Osteoblast (primary cell): ENCODE measurements at regions not wholly inside any gene's neighbourhood (a gene's known extent, or its start where the extent isn't known, plus 50 kb on each side); places are given as distances from the start of the nearest gene placed in this dataset.

Experiments
- DNase-seq: peaks from one replicate; pipeline ENCODE4 v3.0.0; 2011; ENCODE audit warnings: low spot score, mixed read lengths; ENCODE audit not compliant: insufficient read length; ENCODE audit errors: missing footprints
- H2AFZ ChIP-seq: 2 replicates; pipeline ENCODE4 v1.6.0; 2011; ENCODE audit warnings: mild to moderate bottlenecking, low read length
- H3K27ac ChIP-seq: 2 replicates; pipeline ENCODE4 v1.5.1; 2011; ENCODE audit warnings: mild to moderate bottlenecking, low read depth, low read length, moderate library complexity
- H3K27me3 ChIP-seq: 2 replicates; pipeline ENCODE4 v1.6.0; 2012; ENCODE audit warnings: mild to moderate bottlenecking, control low read depth, inconsistent platforms, low read length, moderate library complexity; ENCODE audit not compliant: insufficient read depth
- H3K36me3 ChIP-seq: 2 replicates; pipeline ENCODE4 v1.5.1; 2011; ENCODE audit warnings: mild to moderate bottlenecking, low read length, control low read depth, moderate library complexity; ENCODE audit not compliant: insufficient read depth
- H3K4me1 ChIP-seq: 2 replicates; pipeline ENCODE4 v1.5.1; 2011; ENCODE audit warnings: mild to moderate bottlenecking, low read length, control low read depth, moderate library complexity; ENCODE audit not compliant: insufficient read depth
- H3K4me2 ChIP-seq: 2 replicates; pipeline ENCODE4 v1.6.0; 2011; ENCODE audit warnings: mild to moderate bottlenecking, low read length; ENCODE audit not compliant: insufficient read depth
- H3K4me3 ChIP-seq: fragments of 200-600 bp; sonication (generic); 3 replicates; pipeline ENCODE4 v1.5.1; 2012; ENCODE audit warnings: mild to moderate bottlenecking, low read length, inconsistent platforms; ENCODE audit not compliant: insufficient read depth
- H3K79me2 ChIP-seq: 2 replicates; pipeline ENCODE4 v1.6.0; 2012; ENCODE audit warnings: mild to moderate bottlenecking, low read length, control low read depth, inconsistent platforms; ENCODE audit not compliant: insufficient read depth
- H3K9me3 ChIP-seq: 2 replicates; pipeline ENCODE4 v1.5.1; 2011; ENCODE audit warnings: low read depth, low read length, control low read depth
- H4K20me1 ChIP-seq: 2 replicates; pipeline ENCODE4 v1.6.0; 2012; ENCODE audit warnings: mild to moderate bottlenecking, low read length, control low read depth; ENCODE audit not compliant: insufficient read depth
- TF ChIP-seq, protein P1 (sequence below): IDR thresholded peaks from 2 replicates; pipeline ENCODE4 v1.5.1; 2011; ENCODE audit warnings: mild to moderate bottlenecking, low read depth, low read length, moderate library complexity; ENCODE audit errors: extremely low read depth

DNA sequence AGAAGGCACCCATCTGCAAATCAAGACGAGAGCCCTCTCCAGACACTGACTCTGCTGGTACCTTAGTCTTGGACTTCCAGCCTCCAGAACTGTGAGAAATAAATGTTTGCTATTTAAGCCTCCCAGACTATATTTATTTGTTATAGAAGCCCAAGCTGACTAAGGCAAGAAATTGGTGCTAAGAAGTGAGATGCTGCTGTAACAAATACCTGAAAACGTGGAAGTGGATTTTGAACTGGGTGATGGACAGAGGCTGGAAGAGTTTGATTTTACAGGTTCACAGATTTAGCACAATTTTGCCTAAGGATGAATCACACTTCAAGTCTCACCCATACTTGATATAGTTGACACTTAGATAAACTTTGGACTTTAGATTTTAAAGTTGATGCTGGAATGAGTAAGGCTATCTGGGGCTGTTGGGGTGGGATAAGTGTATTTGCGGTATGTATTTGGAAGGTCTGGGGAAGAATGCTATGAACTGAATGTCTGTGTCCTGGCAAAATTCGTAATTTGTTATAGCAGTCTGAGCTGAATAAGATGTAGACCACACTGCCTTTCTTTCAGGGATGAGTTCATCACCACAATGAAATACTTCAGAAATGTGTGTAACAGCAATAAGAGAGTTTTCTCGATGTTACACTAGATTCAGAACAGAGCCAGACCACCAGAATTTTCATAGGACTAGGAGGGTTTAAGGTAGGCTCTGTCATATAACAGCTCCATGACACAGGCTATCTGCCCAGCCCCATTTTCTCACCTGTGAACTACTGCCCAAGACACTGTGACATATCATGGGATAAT, 120.5 kb upstream of the LMCD1 start:
- Histone ChIP-seq H3K4me2 (no peak overlapping the region), H3K27ac (no peak overlapping the region), H3K9me3 (no peaks in the 10 kb centered on the region), H3K79me2 (no peaks in the 10 kb centered on the region), H3K4me1 (peaks cover 3% of the 10 kb centered on the region), H2AFZ (no peak overlapping the region), H3K27me3 (peaks cover 38% of the 10 kb centered on the region), H3K4me3 (no peak overlapping the region), H3K36me3 (no peaks in the 10 kb centered on the region), H4K20me1 (no peaks in the 10 kb centered on the region)
- TF ChIP-seq, protein P1, sequence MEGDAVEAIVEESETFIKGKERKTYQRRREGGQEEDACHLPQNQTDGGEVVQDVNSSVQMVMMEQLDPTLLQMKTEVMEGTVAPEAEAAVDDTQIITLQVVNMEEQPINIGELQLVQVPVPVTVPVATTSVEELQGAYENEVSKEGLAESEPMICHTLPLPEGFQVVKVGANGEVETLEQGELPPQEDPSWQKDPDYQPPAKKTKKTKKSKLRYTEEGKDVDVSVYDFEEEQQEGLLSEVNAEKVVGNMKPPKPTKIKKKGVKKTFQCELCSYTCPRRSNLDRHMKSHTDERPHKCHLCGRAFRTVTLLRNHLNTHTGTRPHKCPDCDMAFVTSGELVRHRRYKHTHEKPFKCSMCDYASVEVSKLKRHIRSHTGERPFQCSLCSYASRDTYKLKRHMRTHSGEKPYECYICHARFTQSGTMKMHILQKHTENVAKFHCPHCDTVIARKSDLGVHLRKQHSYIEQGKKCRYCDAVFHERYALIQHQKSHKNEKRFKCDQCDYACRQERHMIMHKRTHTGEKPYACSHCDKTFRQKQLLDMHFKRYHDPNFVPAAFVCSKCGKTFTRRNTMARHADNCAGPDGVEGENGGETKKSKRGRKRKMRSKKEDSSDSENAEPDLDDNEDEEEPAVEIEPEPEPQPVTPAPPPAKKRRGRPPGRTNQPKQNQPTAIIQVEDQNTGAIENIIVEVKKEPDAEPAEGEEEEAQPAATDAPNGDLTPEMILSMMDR: no peak
- no peak for DNase-seq

DNA sequence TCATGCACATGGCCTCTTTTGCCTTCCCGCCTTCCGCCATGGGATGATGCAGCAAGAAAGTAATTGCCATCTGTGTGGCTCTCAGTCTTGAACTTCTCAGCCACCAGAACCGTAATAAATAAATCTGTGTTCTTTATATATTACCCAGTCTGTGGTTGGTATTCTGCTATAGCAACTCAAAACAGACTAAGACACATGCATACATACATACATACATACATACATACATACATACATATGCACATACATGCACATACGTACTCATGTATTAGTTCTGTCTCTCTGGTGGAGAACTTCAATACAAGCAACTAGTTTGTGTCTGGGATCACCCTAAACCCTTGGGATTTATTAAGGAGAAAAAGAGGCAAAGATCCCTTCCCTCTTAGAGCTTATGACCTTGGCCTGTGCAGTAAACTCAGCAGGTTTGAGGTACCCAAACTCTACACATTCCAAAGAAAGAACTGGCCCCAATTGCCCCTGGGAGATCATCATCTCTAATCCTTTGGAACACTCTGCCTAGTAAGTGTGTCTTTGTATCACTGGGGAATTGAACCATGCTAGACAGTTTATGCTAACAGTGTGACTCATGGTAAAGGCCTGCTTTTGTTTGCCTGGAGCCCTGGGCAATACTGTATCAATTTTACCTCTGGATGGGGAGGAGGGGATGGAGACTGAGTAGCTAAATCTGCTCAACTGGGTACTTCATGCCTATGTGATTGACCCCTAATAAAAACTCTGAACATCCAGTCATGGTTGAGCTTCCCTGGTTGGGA, 115.6 kb upstream of the LMCD1 start:
- no peak overlapping the region for H3K27ac ChIP-seq
- DNase-seq: no peak
- H4K20me1 ChIP-seq: no peaks in the 10 kb centered on the region
- H3K4me2 ChIP-seq: no peak overlapping the region
- no peaks in the 10 kb centered on the region for H3K9me3 ChIP-seq
- H3K4me1 ChIP-seq: peaks cover 3% of the 10 kb centered on the region
- no peak overlapping the region for H2AFZ ChIP-seq
- H3K4me3 ChIP-seq: no peak overlapping the region
- no peaks in the 10 kb centered on the region for H3K36me3 ChIP-seq
- peaks cover 25% of the 10 kb centered on the region for H3K27me3 ChIP-seq
- TF ChIP-seq, protein P1: no peak
- no peaks in the 10 kb centered on the region for H3K79me2 ChIP-seq

DNA sequence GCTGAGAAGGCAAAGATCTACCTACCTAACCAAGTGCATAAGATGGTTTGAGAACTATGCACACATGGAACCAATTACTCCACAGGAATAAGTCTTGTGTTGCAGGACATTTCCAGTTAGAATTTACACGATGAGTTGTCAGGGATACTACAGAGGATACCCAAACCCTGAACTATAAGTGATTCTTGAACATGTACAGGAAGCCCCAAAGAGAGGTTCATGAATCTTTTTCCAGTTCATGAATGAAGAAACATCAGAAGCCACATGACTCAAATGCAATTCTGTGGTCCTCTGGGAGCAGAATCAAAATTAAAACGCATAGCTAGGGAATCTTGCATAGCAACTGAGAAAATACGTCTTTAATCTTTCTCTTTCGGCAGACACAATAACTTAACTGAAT, 114.1 kb upstream of the LMCD1 start:
- H3K4me3 ChIP-seq: no peak overlapping the region
- H3K9me3 ChIP-seq: no peaks in the 10 kb centered on the region
- no peak overlapping the region for H3K27ac ChIP-seq
- H3K36me3 ChIP-seq: no peaks in the 10 kb centered on the region
- DNase-seq: no peak
- H3K4me1 ChIP-seq: peaks cover 3% of the 10 kb centered on the region
- H3K4me2 ChIP-seq: no peak overlapping the region
- H3K79me2 ChIP-seq: no peaks in the 10 kb centered on the region
- H3K27me3 ChIP-seq: peaks cover 17% of the 10 kb centered on the region
- TF ChIP-seq, protein P1: no peak
- H2AFZ ChIP-seq: no peak overlapping the region
- H4K20me1 ChIP-seq: no peaks in the 10 kb centered on the region

DNA sequence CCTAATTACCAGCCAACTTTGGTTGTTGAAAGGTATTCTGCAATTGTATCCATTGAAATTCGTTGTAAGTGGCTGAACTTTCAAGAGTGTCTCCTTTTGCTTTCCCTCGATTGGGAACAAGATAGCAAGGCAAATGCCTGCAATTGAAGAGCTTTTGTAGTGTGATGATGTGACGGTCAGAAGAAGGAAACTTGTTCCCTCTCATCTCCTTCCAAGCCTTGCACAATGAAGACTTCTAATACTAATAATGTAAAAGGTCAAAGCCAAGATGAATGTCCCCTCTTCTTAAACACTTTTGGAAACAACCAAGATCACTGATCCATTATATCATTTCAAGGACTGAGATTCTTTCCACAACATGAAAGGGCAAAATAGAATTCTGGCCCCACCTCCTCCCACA, 101.9 kb upstream of the LMCD1 start:
- no peaks in the 10 kb centered on the region for H3K36me3 ChIP-seq
- TF ChIP-seq, protein P1: no peak
- no peaks in the 10 kb centered on the region for H3K79me2 ChIP-seq
- H3K4me1 ChIP-seq: no peaks in the 10 kb centered on the region
- H2AFZ ChIP-seq: no peak overlapping the region
- no peak overlapping the region for H3K4me3 ChIP-seq
- no peaks in the 10 kb centered on the region for H3K9me3 ChIP-seq
- DNase-seq: no peak
- H4K20me1 ChIP-seq: no peaks in the 10 kb centered on the region
- no peak overlapping the region for H3K4me2 ChIP-seq
- no peak overlapping the region for H3K27ac ChIP-seq
- H3K27me3 ChIP-seq: peaks cover 9% of the 10 kb centered on the region
